NCI-H1930 (cell line): ENCODE measurements at regions not wholly inside any gene's neighbourhood (a gene's known extent, or its start where the extent isn't known, plus 50 kb on each side); places are given as distances from the start of the nearest gene placed in this dataset.

Experiments used
- DNase-seq, 2 experiments: peaks; one replicate each; lab custom pipeline; 2025; lab: John Stamatoyannopoulos, UW

GRCh38 chr18:40447820-40448219, 1507.2 kb upstream of the PIK3C3 start:
- no peak for DNase-seq

GRCh38 chr18:40440088-40440487, 1514.9 kb upstream of the PIK3C3 start:
- DNase-seq = no peak

GRCh38 chr18:40437517-40437916, 1517.5 kb upstream of the PIK3C3 start:
- no peak for DNase-seq

GRCh38 chr18:40431071-40431985, 1523.7 kb upstream of the PIK3C3 start:
- no peak for DNase-seq

GRCh38 chr18:40423291-40423690, 1531.7 kb upstream of the PIK3C3 start:
- DNase-seq = no peak

GRCh38 chr18:40420675-40421074, 1534.4 kb upstream of the PIK3C3 start:
- no peak for DNase-seq

- peak in 1 of 2 experiments; percentile 39 for DNase-seq
Measured at GRCh38 chr18:40417501-40417900, 1537.5 kb upstream of the PIK3C3 start.

- DNase-seq = no peak
Measured at GRCh38 chr18:40415821-40416220, 1539.2 kb upstream of the PIK3C3 start.

GRCh38 chr18:40415176-40415791, 1539.8 kb upstream of the PIK3C3 start:
- DNase-seq = no peak

GRCh38 chr18:40414155-40414754, 1540.8 kb upstream of the PIK3C3 start:
- no peak for DNase-seq

- DNase-seq = no peak
Measured at GRCh38 chr18:40413160-40413559, 1541.9 kb upstream of the PIK3C3 start.

GRCh38 chr18:40412410-40412809, 1542.6 kb upstream of the PIK3C3 start:
- no peak for DNase-seq

- DNase-seq = no peak
Measured at GRCh38 chr18:40407909-40408308, 1547.1 kb upstream of the PIK3C3 start.

- no peak for DNase-seq
Measured at GRCh38 chr18:40404284-40404683, 1550.8 kb upstream of the PIK3C3 start.

- no peak for DNase-seq
Measured at GRCh38 chr18:40402052-40402451, 1553.0 kb upstream of the PIK3C3 start.

- DNase-seq = no peak
Measured at GRCh38 chr18:40388121-40388520, 1566.9 kb upstream of the PIK3C3 start.

- no peak for DNase-seq
Measured at GRCh38 chr18:40387130-40387787, 1567.8 kb upstream of the PIK3C3 start.

- DNase-seq = no peak
Measured at GRCh38 chr18:40382197-40382596, 1572.8 kb upstream of the PIK3C3 start.

- no peak for DNase-seq
Measured at GRCh38 chr18:40380686-40381439, 1574.2 kb upstream of the PIK3C3 start.

GRCh38 chr18:40375837-40376236, 1579.2 kb upstream of the PIK3C3 start:
- no peak for DNase-seq

GRCh38 chr18:40371673-40372072, 1583.4 kb upstream of the PIK3C3 start:
- no peak for DNase-seq

GRCh38 chr18:40367576-40367975, 1587.5 kb upstream of the PIK3C3 start:
- DNase-seq = no peak
